Activated CD8-positive, alpha-beta T cell treated with anti-CD3 and anti-CD28 coated beads for 36 hours (primary cell): ENCODE measurements at regions not wholly inside any gene's neighbourhood (a gene's known extent, or its start where the extent isn't known, plus 50 kb on each side); places are given as distances from the start of the nearest gene placed in this dataset.

Experiments used
- ATAC-seq: fragments of 200-7000 bp; cut with Tn5 transposase; one replicate; pipeline ENCODE4 v1.10.0; 2021; ENCODE audit warnings: mild to moderate bottlenecking, moderate library complexity
- CTCF ChIA-PET: fragments of 350-600 bp; sonication (Branson Sonifier 250); formaldehyde crosslinking; loops from one replicate; lab custom pipeline; 2021; ENCODE audit warnings: antibody characterized with exemption; lab: Charles Lee
- POLR2A ChIA-PET: fragments of 350-600 bp; sonication (Branson Sonifier 250); formaldehyde crosslinking; loops from one replicate; lab custom pipeline; 2021; ENCODE audit warnings: antibody characterized with exemption; lab: Charles Lee
- DNase-seq: peaks from one replicate; pipeline ENCODE4 v3.0.0-alpha.2; 2020
- H3K27ac Mint-ChIP-seq: one replicate; pipeline ENCODE4 v1.8.0; 2021; ENCODE audit warnings: mild to moderate bottlenecking, mixed read lengths
- H3K27me3 Mint-ChIP-seq: one replicate; pipeline ENCODE4 v1.8.0; 2021; ENCODE audit warnings: mixed read lengths
- H3K36me3 Mint-ChIP-seq: one replicate; pipeline ENCODE4 v1.8.0; 2021; ENCODE audit warnings: low read depth, mixed read lengths
- H3K4me1 Mint-ChIP-seq: one replicate; pipeline ENCODE4 v1.8.0; 2021; ENCODE audit warnings: low read depth, mixed read lengths
- H3K4me3 Mint-ChIP-seq: one replicate; pipeline ENCODE4 v1.8.0; 2021; ENCODE audit warnings: mild to moderate bottlenecking, moderate library complexity, mixed read lengths
- H3K9me3 Mint-ChIP-seq: one replicate; pipeline ENCODE4 v1.8.0; 2021; ENCODE audit warnings: mixed read lengths
- intact Hi-C: fragments of 100-400 bp; cut with micrococcal nuclease; formaldehyde crosslinking; loops from one replicate; pipeline ENCODE4 v1.10.0; 2022
- TF ChIP-seq, protein P1 (sequence below): fragments of 200-600 bp; IDR thresholded peaks from one replicate; pipeline ENCODE4 v1.8.0; 2022; ENCODE audit warnings: antibody characterized with exemption, mild to moderate bottlenecking

DNA sequence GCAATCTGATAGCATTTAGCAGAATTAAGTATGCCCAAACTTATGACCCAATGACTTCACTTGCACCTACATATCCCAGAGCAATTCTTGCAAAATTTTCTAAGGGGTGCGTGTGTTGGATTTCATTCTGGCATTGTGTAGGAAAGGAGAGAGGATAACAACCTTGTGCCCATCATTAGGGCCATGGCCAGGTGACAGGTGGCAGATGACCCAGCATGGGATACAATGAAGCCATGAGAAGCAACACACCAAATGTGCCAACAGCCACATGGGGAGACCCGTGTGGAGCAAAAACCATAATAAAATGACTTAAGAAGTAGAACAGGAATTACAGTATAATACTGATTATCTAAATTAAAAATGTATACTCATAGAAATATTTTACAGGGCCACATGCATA is 166.9 kb upstream of the EPB41L3 start:
- CTCF ChIA-PET: no interaction called here

DNA sequence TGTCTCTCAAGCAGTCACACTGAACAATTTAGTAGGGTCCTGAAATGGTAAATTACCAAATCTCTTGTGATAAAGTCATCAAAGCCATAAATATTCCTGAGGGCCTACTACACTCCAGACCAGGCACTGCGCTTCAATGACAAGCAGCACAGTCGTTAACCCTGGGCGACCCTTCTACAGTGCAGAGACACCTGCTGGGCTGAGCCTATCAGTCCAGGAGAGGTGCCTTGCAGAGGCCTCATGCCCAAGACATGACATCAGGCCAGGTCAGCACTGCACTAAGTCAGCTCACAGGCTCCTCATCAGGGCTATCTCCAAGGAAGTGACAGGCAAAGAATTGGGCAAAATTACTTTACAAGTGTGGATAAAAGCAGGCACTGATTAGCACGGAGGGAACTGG is 166.4 kb upstream of the EPB41L3 start:
- DNase-seq (no peak), ATAC-seq (no peak)
- H3K9me3 Mint-ChIP-seq: no peaks in the 10 kb centered on the region
- ChIA-PET CTCF (no interaction called here), POLR2A (no interaction called here)
- H3K27me3 Mint-ChIP-seq: peaks cover 2% of the 10 kb centered on the region
- no peak overlapping the region for H3K27ac Mint-ChIP-seq
- no peaks in the 10 kb centered on the region for H3K4me1 Mint-ChIP-seq
- H3K4me3 Mint-ChIP-seq: no peak overlapping the region
- intact Hi-C loops: no loop called here
- TF ChIP-seq, protein P1, sequence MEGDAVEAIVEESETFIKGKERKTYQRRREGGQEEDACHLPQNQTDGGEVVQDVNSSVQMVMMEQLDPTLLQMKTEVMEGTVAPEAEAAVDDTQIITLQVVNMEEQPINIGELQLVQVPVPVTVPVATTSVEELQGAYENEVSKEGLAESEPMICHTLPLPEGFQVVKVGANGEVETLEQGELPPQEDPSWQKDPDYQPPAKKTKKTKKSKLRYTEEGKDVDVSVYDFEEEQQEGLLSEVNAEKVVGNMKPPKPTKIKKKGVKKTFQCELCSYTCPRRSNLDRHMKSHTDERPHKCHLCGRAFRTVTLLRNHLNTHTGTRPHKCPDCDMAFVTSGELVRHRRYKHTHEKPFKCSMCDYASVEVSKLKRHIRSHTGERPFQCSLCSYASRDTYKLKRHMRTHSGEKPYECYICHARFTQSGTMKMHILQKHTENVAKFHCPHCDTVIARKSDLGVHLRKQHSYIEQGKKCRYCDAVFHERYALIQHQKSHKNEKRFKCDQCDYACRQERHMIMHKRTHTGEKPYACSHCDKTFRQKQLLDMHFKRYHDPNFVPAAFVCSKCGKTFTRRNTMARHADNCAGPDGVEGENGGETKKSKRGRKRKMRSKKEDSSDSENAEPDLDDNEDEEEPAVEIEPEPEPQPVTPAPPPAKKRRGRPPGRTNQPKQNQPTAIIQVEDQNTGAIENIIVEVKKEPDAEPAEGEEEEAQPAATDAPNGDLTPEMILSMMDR: no peak
- no peaks in the 10 kb centered on the region for H3K36me3 Mint-ChIP-seq

More for the DNA sequence above, 166.9 kb upstream of the EPB41L3 start:
- no peak for DNase-seq
- H3K27me3 Mint-ChIP-seq: peaks cover 2% of the 10 kb centered on the region
- no peaks in the 10 kb centered on the region for H3K4me1 Mint-ChIP-seq
- no peak overlapping the region for H3K4me3 Mint-ChIP-seq
- TF ChIP-seq, protein P1: no peak
- intact Hi-C loops: no loop called here
- ATAC-seq: no peak
- POLR2A ChIA-PET: no interaction called here
- no peaks in the 10 kb centered on the region for H3K9me3 Mint-ChIP-seq
- H3K27ac Mint-ChIP-seq: no peak overlapping the region
- H3K36me3 Mint-ChIP-seq: no peaks in the 10 kb centered on the region

DNA sequence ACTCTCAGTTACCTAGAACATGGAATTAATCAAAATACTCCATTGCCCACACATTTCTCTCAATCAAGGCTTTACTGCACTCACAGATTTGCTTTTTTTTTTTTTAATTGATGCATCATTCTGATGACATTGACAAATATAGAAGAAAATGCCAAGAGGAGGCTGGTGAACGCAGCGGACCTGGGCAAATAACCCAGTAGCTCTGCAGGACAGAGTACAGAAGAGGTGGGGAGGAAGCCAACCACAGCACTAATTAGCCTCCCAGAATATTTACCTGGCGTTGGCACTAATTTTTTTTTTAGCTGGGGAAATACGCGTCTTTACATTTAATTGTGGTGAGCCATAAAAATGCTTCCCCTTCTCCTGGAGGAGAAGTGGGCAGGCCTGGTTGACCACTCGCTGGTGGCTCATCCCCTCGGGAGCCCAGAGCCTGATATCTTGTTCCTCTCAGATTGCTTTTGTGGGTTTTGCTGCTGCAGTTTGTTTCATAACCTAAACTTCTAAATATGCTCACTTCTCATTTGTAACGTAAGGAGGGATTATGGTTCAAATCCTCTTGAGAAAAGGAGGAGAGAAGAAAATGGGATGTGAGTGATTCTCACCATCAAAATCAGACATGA is 165.8 kb upstream of the EPB41L3 start:
- TF ChIP-seq, protein P1: no peak
- DNase-seq (no peak), ATAC-seq (no peak)
- ChIA-PET POLR2A (no interaction called here), CTCF (no interaction called here)
- no peak overlapping the region for H3K27ac Mint-ChIP-seq
- no peaks in the 10 kb centered on the region for H3K36me3 Mint-ChIP-seq
- H3K27me3 Mint-ChIP-seq: peaks cover 2% of the 10 kb centered on the region
- no peaks in the 10 kb centered on the region for H3K9me3 Mint-ChIP-seq
- no peak overlapping the region for H3K4me3 Mint-ChIP-seq
- intact Hi-C loops: no loop called here
- no peaks in the 10 kb centered on the region for H3K4me1 Mint-ChIP-seq

DNA sequence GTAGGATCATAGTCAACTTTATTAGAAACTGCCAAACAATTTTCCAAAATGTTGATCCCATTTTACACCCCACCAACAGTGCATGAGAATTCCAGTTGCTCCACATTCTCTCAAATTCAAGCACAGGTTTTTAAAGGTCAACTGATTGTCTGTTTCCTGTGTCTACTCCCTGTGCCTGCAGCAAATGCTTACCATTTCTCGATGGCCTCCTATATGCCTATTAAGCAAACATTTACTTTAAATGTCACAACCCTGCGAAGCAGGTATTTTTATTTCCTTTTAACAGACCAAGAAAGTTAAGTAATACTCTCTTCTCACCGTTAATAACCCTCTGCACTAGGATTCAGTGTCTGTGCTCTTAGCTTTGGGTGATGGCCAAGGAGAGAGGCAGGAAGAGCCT is 163.8 kb upstream of the EPB41L3 start:
- no peak overlapping the region for H3K4me3 Mint-ChIP-seq
- no peak for DNase-seq
- H3K27me3 Mint-ChIP-seq: peaks cover 2% of the 10 kb centered on the region
- no peaks in the 10 kb centered on the region for H3K4me1 Mint-ChIP-seq
- ChIA-PET POLR2A (no interaction called here), CTCF (no interaction called here)
- intact Hi-C loops: no loop called here
- no peaks in the 10 kb centered on the region for H3K9me3 Mint-ChIP-seq
- no peak overlapping the region for H3K27ac Mint-ChIP-seq
- ATAC-seq: no peak
- TF ChIP-seq, protein P1: no peak
- no peaks in the 10 kb centered on the region for H3K36me3 Mint-ChIP-seq

DNA sequence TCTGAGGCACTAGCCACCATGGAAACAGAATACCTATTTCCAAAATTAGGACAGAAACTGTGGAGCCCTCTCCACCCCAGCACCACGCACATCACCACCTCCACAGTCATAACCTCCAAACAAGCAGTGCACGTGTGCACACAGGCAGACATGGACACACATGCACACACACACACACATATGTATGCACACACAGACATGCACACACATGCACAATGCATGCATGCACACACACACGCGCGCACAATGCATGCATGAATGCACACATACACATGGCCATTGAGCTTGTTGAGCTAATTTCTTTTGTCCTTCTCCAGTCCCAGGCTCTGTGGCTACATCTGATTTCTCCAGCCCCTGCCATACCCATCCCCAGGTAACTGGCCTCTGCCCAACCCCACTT is 161.6 kb upstream of the EPB41L3 start:
- no peak overlapping the region for H3K27ac Mint-ChIP-seq
- DNase-seq (no peak), ATAC-seq (no peak)
- no peaks in the 10 kb centered on the region for H3K36me3 Mint-ChIP-seq
- no peaks in the 10 kb centered on the region for H3K9me3 Mint-ChIP-seq
- H3K4me3 Mint-ChIP-seq: no peak overlapping the region
- intact Hi-C loops: no loop called here
- POLR2A ChIA-PET: interaction anchor here (0.6 kb wide), 1 partner anchor 1599 kb away, joined by 3 read pairs; no protein-coding TSS in a partner anchor
- CTCF ChIA-PET: no interaction called here
- no peaks in the 10 kb centered on the region for H3K4me1 Mint-ChIP-seq
- TF ChIP-seq, protein P1: no peak
- peaks cover 2% of the 10 kb centered on the region for H3K27me3 Mint-ChIP-seq
